ENCODE measurements at regions not wholly inside any gene's neighbourhood (a gene's known extent, or its start where the extent isn't known, plus 50 kb on each side); places are given as distances from the start of the nearest gene placed in this dataset.
"Not testable (repeated sequence)": the region's sequence is repeated elsewhere in the genome, so short reads cannot be mapped to it uniquely, and the experiment has no call there.

DNA sequence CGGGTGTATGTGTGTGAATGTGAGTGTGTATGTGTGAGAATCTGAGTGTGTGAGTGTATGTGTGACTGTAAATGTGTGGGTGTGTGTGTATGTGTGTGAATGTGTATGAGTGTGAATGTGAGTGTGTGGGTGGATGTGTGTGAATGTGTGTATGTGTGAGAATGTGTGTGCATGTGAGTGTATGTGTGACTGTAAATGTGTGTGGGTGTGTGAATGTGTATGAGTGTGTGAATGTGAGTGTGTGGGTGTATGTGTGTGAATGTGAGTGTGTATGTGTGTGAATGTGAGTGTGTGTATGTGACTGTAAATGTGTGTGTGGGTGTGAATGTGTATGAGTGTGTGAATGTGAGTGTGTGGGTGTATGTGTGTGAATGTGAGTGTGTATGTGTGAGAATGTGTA is 51.6 kb upstream of the DIRAS2 start:
- H3K36me3 ChIP-seq (ENCODE audit: control insufficient read depth in 1 of 2, insufficient read depth in 2 of 2, low read length in 2 of 2); H3K4me2 ChIP-seq (ENCODE audit: low read length); ATAC-seq; H3K9me2 ChIP-seq (ENCODE audit: insufficient read depth); intact Hi-C loops (cut with micrococcal nuclease); DNase-seq (ENCODE audit: low read depth, low spot score); H3K79me2 ChIP-seq (ENCODE audit: insufficient read depth, low read length); H3K4me3 ChIP-seq (replicated peaks in 1 of 2; ENCODE audit: low read depth in 1 of 2, low read length in 2 of 2); H3K4me1 ChIP-seq (ENCODE audit: control insufficient read depth in 1 of 2, insufficient read depth in 2 of 2, low read length in 2 of 2); H4K20me1 ChIP-seq (ENCODE audit: insufficient read depth); H2AFZ ChIP-seq (ENCODE audit: low read depth, low read length, poor library complexity, severe bottlenecking); CTCF ChIA-PET; H3K27ac ChIP-seq (ENCODE audit: low read depth, low read length); H3K27me3 ChIP-seq (ENCODE audit: insufficient read depth, low read length); RAD21 ChIA-PET (ENCODE audit: low non-redundant PET in 1 of 2, low total read pairs in 2 of 2, uncharacterized antibody in 2 of 2, unreplicated experiment in 2 of 2); BruUV-seq (replicated peaks); H3K9me3 ChIP-seq (ENCODE audit: control insufficient read depth in 1 of 2, insufficient read depth in 1 of 2, low read depth in 1 of 2, low read length in 2 of 2); H3K9ac ChIP-seq (ENCODE audit: low read length); POLR2A ChIA-PET: not testable (repeated sequence)

Measured in HCT116 (cell line).